H1 (cell line): ENCODE measurements at regions not wholly inside any gene's neighbourhood (a gene's known extent, or its start where the extent isn't known, plus 50 kb on each side); places are given as distances from the start of the nearest gene placed in this dataset.

Experiments
- CTCF ChIA-PET: fragments of 300-600 bp; sonication (Branson Sonifier 250); formaldehyde crosslinking; loops from one replicate; lab custom pipeline; 2021; ENCODE audit not compliant: partially characterized antibody; lab: Charles Lee
- POLR2A ChIA-PET: fragments of 300-600 bp; sonication (Branson Sonifier 250); formaldehyde crosslinking; loops from one replicate; lab custom pipeline; 2021; ENCODE audit warnings: inconsistent platforms; ENCODE audit not compliant: partially characterized antibody; lab: Charles Lee
- DNase-seq, 2 experiments: peaks; one replicate each; pipeline versions ENCODE4 v3.0.0 to v3.0.0-alpha.2; 2010 to 2022; ENCODE audit warnings: low spot score in 2 of 2, low read depth in 1 of 2, mixed read lengths in 1 of 2
- FAIRE-seq: peaks from 2 replicates; lab custom pipeline; 2011; peaks lifted over from hg19 to GRCh38; lab: Jason Lieb, UNC
- H2AFZ ChIP-seq: 2 replicates; pipeline ENCODE4 v1.8.1; 2012; ENCODE audit warnings: low read length, inconsistent platforms
- H2AK5ac ChIP-seq: 2 replicates; pipeline ENCODE4 v1.6.1; 2013; ENCODE audit warnings: low read depth, low read length
- H2BK120ac ChIP-seq: replicated peaks from 2 replicates; pipeline ENCODE3; 2013; ENCODE audit warnings: low read depth, low read length, inconsistent platforms
- H2BK12ac ChIP-seq: 2 replicates; pipeline ENCODE4 v1.6.1; 2013; ENCODE audit warnings: low read depth, low read length
- H2BK15ac ChIP-seq: 2 replicates; pipeline ENCODE4 v1.6.1; 2013; ENCODE audit warnings: low read length
- H2BK20ac ChIP-seq: 2 replicates; pipeline ENCODE4 v1.6.1; 2013; ENCODE audit warnings: low read length
- H2BK5ac ChIP-seq: 2 replicates; pipeline ENCODE4 v1.6.1; 2013; ENCODE audit warnings: low read depth, low read length
- H3K14ac ChIP-seq: 2 replicates; pipeline ENCODE4 v1.6.1; 2013; ENCODE audit warnings: inconsistent platforms; ENCODE audit not compliant: insufficient read length
- H3K18ac ChIP-seq: 2 replicates; pipeline ENCODE4 v1.6.1; 2013; ENCODE audit warnings: low read length; ENCODE audit errors: extremely low read depth
- H3K23ac ChIP-seq: 2 replicates; pipeline ENCODE4 v1.6.1; 2013; ENCODE audit warnings: inconsistent platforms; ENCODE audit not compliant: insufficient read length
- H3K23me2 ChIP-seq: 2 replicates; pipeline ENCODE4 v1.6.1; 2013; ENCODE audit warnings: low read depth, low read length
- H3K27ac ChIP-seq: 2 replicates; pipeline ENCODE4 v1.6.1; 2011; ENCODE audit warnings: low read depth, low read length, inconsistent platforms
- H3K27me3 ChIP-seq, 4 experiments: replicated peaks in 1 of 4; 1 replicate in 1 of 4; 2 replicates in 3 of 4; pipeline versions ENCODE4 v1.6.1 to v1.8.1; 2011 to 2013; ENCODE audit warnings: low read length in 3 of 4, mild to moderate bottlenecking in 3 of 4, inconsistent platforms in 2 of 4, mixed read lengths in 2 of 4, moderate library complexity in 1 of 4; ENCODE audit not compliant: control insufficient read depth in 3 of 4, insufficient read depth in 3 of 4; ENCODE audit errors: extremely low read depth in 1 of 4
- H3K36me3 ChIP-seq, 4 experiments: 2 replicates each; pipeline versions ENCODE4 v1.6.1 to v1.8.1; 2011 to 2013; ENCODE audit warnings: mild to moderate bottlenecking in 4 of 4, low read length in 3 of 4, moderate library complexity in 2 of 4, control low read depth in 1 of 4, inconsistent platforms in 1 of 4; ENCODE audit not compliant: insufficient read depth in 4 of 4, control insufficient read depth in 2 of 4
- H3K4ac ChIP-seq: replicated peaks from 2 replicates; pipeline ENCODE3; 2013; ENCODE audit warnings: low read length, low read depth, mixed read lengths, inconsistent platforms; ENCODE audit not compliant: insufficient read length
- H3K4me1 ChIP-seq, 4 experiments: replicated peaks in 1 of 4; 1 replicate in 1 of 4; 2 replicates in 3 of 4; pipeline versions ENCODE4 v1.6.1 to v1.8.1; 2011 to 2013; ENCODE audit warnings: low read length in 3 of 4, inconsistent platforms in 2 of 4, mixed read lengths in 1 of 4; ENCODE audit not compliant: insufficient read depth in 4 of 4, control insufficient read depth in 3 of 4
- H3K4me2 ChIP-seq, 2 experiments: 2 replicates each; pipeline versions ENCODE4 v1.6.1 to v1.8.1; 2011 to 2013; ENCODE audit warnings: low read depth in 2 of 2, low read length in 2 of 2, control low read depth in 1 of 2, inconsistent platforms in 1 of 2, mild to moderate bottlenecking in 1 of 2; ENCODE audit not compliant: insufficient read depth in 1 of 2
- H3K4me3 ChIP-seq, 4 experiments: fragments of 200-600, 300-600 bp in 1 of 4; sonication (generic), shearing (Covaris generic), sonication (Bioruptor Twin) in 1 of 4; 2 replicates each; pipeline versions ENCODE4 v1.5.1 to v1.8.1; 2011 to 2016; ENCODE audit warnings: low read length in 4 of 4, low read depth in 3 of 4, control low read depth in 2 of 4, inconsistent platforms in 2 of 4, mild to moderate bottlenecking in 2 of 4, mixed read lengths in 1 of 4, moderate library complexity in 1 of 4; ENCODE audit not compliant: insufficient read depth in 2 of 4; ENCODE audit errors: extremely low read depth in 1 of 4
- H3K56ac ChIP-seq: replicated peaks from 2 replicates; pipeline ENCODE3; 2013; ENCODE audit warnings: low read depth, mild to moderate bottlenecking, mixed read lengths, low read length, inconsistent platforms; ENCODE audit not compliant: insufficient read length
- H3K79me1 ChIP-seq: 2 replicates; pipeline ENCODE4 v1.6.1; 2013; ENCODE audit warnings: low read depth, low read length, control low read depth
- H3K79me2 ChIP-seq, 2 experiments: 2 replicates each; pipeline versions ENCODE4 v1.6.1 to v1.8.1; 2012 to 2013; ENCODE audit warnings: low read length in 2 of 2, mild to moderate bottlenecking in 2 of 2, inconsistent platforms in 1 of 2; ENCODE audit not compliant: insufficient read depth in 2 of 2, control insufficient read depth in 1 of 2
- H3K9ac ChIP-seq, 4 experiments: replicated peaks in 1 of 4; 1 replicate in 1 of 4; 2 replicates in 3 of 4; pipeline versions ENCODE4 v1.6.1 to v1.8.1; 2011 to 2013; ENCODE audit warnings: low read depth in 3 of 4, low read length in 3 of 4, control low read depth in 2 of 4, mild to moderate bottlenecking in 2 of 4, moderate library complexity in 2 of 4, inconsistent platforms in 1 of 4; ENCODE audit errors: extremely low read depth in 1 of 4
- H3K9me3 ChIP-seq, 2 experiments: 2 replicates each; pipeline versions ENCODE4 v1.6.1 to v1.8.1; 2012 to 2013; ENCODE audit warnings: mild to moderate bottlenecking in 2 of 2, moderate library complexity in 2 of 2, control low read depth in 1 of 2, inconsistent platforms in 1 of 2, low read depth in 1 of 2, low read length in 1 of 2, mixed read lengths in 1 of 2; ENCODE audit not compliant: insufficient read depth in 2 of 2
- H4K20me1 ChIP-seq, 2 experiments: replicated peaks in 1 of 2; 2 replicates each; pipeline versions ENCODE3 to v1.8.1; 2011 to 2013; ENCODE audit warnings: inconsistent platforms in 2 of 2, low read length in 2 of 2, mild to moderate bottlenecking in 1 of 2; ENCODE audit not compliant: insufficient read depth in 2 of 2, control insufficient read depth in 1 of 2
- H4K5ac ChIP-seq: 2 replicates; pipeline ENCODE4 v1.6.1; 2013; ENCODE audit warnings: low read length, low read depth, mixed read lengths, inconsistent platforms; ENCODE audit not compliant: insufficient read length
- H4K8ac ChIP-seq: 2 replicates; pipeline ENCODE4 v1.8.0; 2013; ENCODE audit warnings: mild to moderate bottlenecking, moderate library complexity, low read length, inconsistent platforms; ENCODE audit not compliant: insufficient read depth; ENCODE audit errors: extremely low read depth
- H4K91ac ChIP-seq: replicated peaks from 2 replicates; pipeline ENCODE3; 2013; ENCODE audit warnings: low read length, mixed read lengths, inconsistent platforms; ENCODE audit not compliant: insufficient read length
- HDAC6 ChIP-seq: IDR thresholded peaks from one replicate; pipeline ENCODE4 v1.7.1; 2012; ENCODE audit warnings: low read depth, mild to moderate bottlenecking, inconsistent platforms, low read length, moderate library complexity
- SRF ChIP-seq: IDR thresholded peaks from 2 replicates; pipeline ENCODE4 v1.6.1; 2011; ENCODE audit warnings: mild to moderate bottlenecking, low read depth, low read length, moderate library complexity
- WGBS, 2 experiments: shearing (Covaris generic) in 1 of 2; methylation state at CpG; one replicate each; pipeline versions ENCODE4 v1.1.6 to v1.1.7; 2013 to 2015; ENCODE audit warnings: low lambda C conversion rate in 2 of 2, mixed read lengths in 2 of 2, inconsistent platforms in 1 of 2, low coverage in 1 of 2, missing lambda C conversion rate in 1 of 2; ENCODE audit not compliant: insufficient replicate concordance in 2 of 2, insufficient coverage in 1 of 2, insufficient read length in 1 of 2; ENCODE audit errors: extremely low coverage in 1 of 2, missing lambda C conversion rate in 1 of 2; 5-methylcytosine and 5-hydroxymethylcytosine counted together

GRCh38 chr21:34000375-34000774, 73.0 kb upstream of the MRPS6 start:
- H3K4me2 ChIP-seq = no peak overlapping the region
- WGBS, 2 experiments = 81% methylated on average over 4 of the region's 4 CpGs; no CpG with 5 or more reads in 1 of the 2 experiments
- TF ChIP-seq HDAC6 (no peak), SRF (no peak)
- no peaks in the 10 kb centered on the region for H3K27me3 ChIP-seq
- no peak overlapping the region for H2BK20ac ChIP-seq
- H3K9ac ChIP-seq = no peak overlapping the region
- H3K18ac ChIP-seq = no peak overlapping the region
- no peak overlapping the region for H3K27ac ChIP-seq
- H2BK120ac ChIP-seq = no peak overlapping the region
- no peaks in the 10 kb centered on the region; the same call in 1 of the 2 replicates for H3K23me2 ChIP-seq
- H3K79me1 ChIP-seq = no peaks in the 10 kb centered on the region; the same call in 1 of the 2 replicates
- no peak overlapping the region for H4K8ac ChIP-seq
- H4K91ac ChIP-seq = no peak overlapping the region
- H3K56ac ChIP-seq = no peak overlapping the region
- H2AK5ac ChIP-seq = no peak overlapping the region
- no peak overlapping the region for H3K14ac ChIP-seq
- H3K79me2 ChIP-seq = no peaks in the 10 kb centered on the region
- H2BK12ac ChIP-seq = no peak overlapping the region
- no peak overlapping the region for H3K4ac ChIP-seq
- DNase-seq = no peak
- H2AFZ ChIP-seq = no peak overlapping the region
- no peak overlapping the region for H3K23ac ChIP-seq
- no peaks in the 10 kb centered on the region for H3K36me3 ChIP-seq
- H3K4me1 ChIP-seq = no peaks in the 10 kb centered on the region
- H4K20me1 ChIP-seq = no peaks in the 10 kb centered on the region
- CTCF ChIA-PET = interaction anchor here (0.5 to 1.3 kb wide), 3 partner anchors 10 to 14 kb away, joined by 4 read pairs; no protein-coding TSS in a partner anchor
- POLR2A ChIA-PET = no interaction called here
- no peak overlapping the region for H3K4me3 ChIP-seq
- no peak overlapping the region for H2BK15ac ChIP-seq
- no peaks in the 10 kb centered on the region for H3K9me3 ChIP-seq
- H2BK5ac ChIP-seq = no peak overlapping the region
- FAIRE-seq = no peak
- H4K5ac ChIP-seq = no peak overlapping the region
